K562 (cell line): ENCODE measurements at regions not wholly inside any gene's neighbourhood (a gene's known extent, or its start where the extent isn't known, plus 50 kb on each side); places are given as distances from the start of the nearest gene placed in this dataset.

Experiments
- CTCF ChIP-seq, 3 experiments: IDR thresholded peaks in 2 of 3; conservative IDR thresholded peaks in 1 of 3; 2 replicates each; pipeline ENCODE4 v1.5.1; 2011 to 2012; ENCODE audit warnings: low read length in 3 of 3, mild to moderate bottlenecking in 3 of 3, control low read depth in 2 of 3, improper control_type of control experiment in 1 of 3, inconsistent platforms in 1 of 3, low read depth in 1 of 3, mixed read lengths in 1 of 3, moderate library complexity in 1 of 3; ENCODE audit not compliant: insufficient read depth in 2 of 3
- HDGF ChIP-seq: fragments of 450-650 bp; IDR thresholded peaks from 2 replicates; pipeline ENCODE4 v1.6.1; 2016
- KDM4B ChIP-seq, 2 experiments: fragments of 450-650 bp in 1 of 2; sonication (generic) in 1 of 2; IDR thresholded peaks; 2 replicates each; pipeline ENCODE4 v1.6.1; 2016 to 2017; ENCODE audit warnings: borderline replicate concordance in 2 of 2, antibody characterized with exemption in 1 of 2, low read depth in 1 of 2, mild to moderate bottlenecking in 1 of 2
- RERE ChIP-seq: sonication (generic); formaldehyde crosslinking; IDR thresholded peaks from 2 replicates; pipeline ENCODE4 v1.8.0; 2023; ENCODE audit warnings: missing genetic modification reagents, mild to moderate bottlenecking, borderline replicate concordance
- ZNF184 ChIP-seq: sonication (generic); formaldehyde crosslinking; IDR thresholded peaks from 2 replicates; pipeline ENCODE4 v1.5.0; 2020; ENCODE audit warnings: missing genetic modification reagents
- ZSCAN32 ChIP-seq: fragments of 450-650 bp; formaldehyde crosslinking; IDR thresholded peaks from 2 replicates; pipeline ENCODE4 v1.4.0; 2020; ENCODE audit warnings: mild to moderate bottlenecking, moderate library complexity
- TF ChIP-seq, protein P1 (sequence below), 2 experiments: fragments of 450-650 bp; IDR thresholded peaks; 2 replicates each; pipeline ENCODE4 v1.6.1; 2016
- TF ChIP-seq, protein P2 (sequence below): IDR thresholded peaks from 2 replicates; pipeline ENCODE4 v1.6.1; 2014; ENCODE audit warnings: antibody characterized with exemption
- TF ChIP-seq, protein P3 (sequence below): fragments of 250-450 bp; sonication (Bioruptor Pico); IDR thresholded peaks from 2 replicates; pipeline ENCODE4 v1.4.0; 2020

DNA sequence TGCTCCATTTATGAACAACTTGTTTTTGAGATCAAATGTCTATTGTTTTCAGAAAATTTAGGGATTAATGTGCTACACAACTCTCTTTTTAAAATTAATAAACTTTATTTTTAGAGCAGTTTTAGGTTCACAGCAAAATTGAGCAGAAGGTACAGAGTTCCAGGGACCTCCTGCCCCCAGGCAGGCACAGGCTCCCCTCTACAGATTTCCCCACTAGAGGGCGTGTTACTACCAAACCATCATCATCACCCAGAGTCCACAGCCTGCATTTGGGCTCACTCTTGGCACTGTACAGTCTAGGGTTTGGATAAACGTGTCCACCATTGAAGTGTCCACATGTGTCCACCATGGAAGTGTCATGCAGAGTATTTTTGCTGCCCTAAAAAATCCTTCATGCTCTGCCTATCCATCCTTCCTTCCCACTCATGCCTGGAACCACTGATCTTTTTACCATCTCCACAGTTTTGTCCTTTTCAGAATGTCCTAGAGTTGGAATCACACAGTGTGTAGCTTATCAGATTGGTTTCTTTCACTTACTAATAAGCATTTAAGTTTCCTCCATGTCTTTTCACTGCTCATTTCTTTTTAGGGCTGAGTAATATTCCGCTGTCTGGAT lies 61.7 kb downstream of the MRPL36 start (continued):
- no peak for TF ChIP-seq ZSCAN32 (CRISPR knock-in tag)
- TF ChIP-seq HDGF = no peak
- TF ChIP-seq, protein P1, sequence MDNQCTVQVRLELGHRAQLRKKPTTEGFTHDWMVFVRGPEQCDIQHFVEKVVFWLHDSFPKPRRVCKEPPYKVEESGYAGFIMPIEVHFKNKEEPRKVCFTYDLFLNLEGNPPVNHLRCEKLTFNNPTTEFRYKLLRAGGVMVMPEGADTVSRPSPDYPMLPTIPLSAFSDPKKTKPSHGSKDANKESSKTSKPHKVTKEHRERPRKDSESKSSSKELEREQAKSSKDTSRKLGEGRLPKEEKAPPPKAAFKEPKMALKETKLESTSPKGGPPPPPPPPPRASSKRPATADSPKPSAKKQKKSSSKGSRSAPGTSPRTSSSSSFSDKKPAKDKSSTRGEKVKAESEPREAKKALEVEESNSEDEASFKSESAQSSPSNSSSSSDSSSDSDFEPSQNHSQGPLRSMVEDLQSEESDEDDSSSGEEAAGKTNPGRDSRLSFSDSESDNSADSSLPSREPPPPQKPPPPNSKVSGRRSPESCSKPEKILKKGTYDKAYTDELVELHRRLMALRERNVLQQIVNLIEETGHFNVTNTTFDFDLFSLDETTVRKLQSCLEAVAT (IDR thresholded peaks at IDR 0.05) = no peak
- TF ChIP-seq, protein P2, sequence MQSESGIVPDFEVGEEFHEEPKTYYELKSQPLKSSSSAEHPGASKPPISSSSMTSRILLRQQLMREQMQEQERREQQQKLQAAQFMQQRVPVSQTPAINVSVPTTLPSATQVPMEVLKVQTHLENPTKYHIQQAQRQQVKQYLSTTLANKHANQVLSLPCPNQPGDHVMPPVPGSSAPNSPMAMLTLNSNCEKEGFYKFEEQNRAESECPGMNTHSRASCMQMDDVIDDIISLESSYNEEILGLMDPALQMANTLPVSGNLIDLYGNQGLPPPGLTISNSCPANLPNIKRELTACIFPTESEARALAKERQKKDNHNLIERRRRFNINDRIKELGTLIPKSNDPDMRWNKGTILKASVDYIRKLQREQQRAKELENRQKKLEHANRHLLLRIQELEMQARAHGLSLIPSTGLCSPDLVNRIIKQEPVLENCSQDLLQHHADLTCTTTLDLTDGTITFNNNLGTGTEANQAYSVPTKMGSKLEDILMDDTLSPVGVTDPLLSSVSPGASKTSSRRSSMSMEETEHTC = no peak
- TF ChIP-seq, protein P3, sequence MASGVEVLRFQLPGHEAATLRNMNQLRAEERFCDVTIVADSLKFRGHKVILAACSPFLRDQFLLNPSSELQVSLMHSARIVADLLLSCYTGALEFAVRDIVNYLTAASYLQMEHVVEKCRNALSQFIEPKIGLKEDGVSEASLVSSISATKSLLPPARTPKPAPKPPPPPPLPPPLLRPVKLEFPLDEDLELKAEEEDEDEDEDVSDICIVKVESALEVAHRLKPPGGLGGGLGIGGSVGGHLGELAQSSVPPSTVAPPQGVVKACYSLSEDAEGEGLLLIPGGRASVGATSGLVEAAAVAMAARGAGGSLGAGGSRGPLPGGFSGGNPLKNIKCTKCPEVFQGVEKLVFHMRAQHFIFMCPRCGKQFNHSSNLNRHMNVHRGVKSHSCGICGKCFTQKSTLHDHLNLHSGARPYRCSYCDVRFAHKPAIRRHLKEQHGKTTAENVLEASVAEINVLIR (CRISPR knock-in tag) = no peak
- no peak for TF ChIP-seq KDM4B (IDR thresholded peaks at IDR 0.05; ENCODE audit: borderline replicate concordance in 2 of 2, low read depth in 1 of 2)
- TF ChIP-seq CTCF (IDR thresholded peaks at IDR 0.05 in 2 of 3, conservative IDR thresholded peaks at IDR 0.05 in 1 of 3; ENCODE audit: insufficient read depth in 2 of 3, low read depth in 1 of 3, low read length in 3 of 3) = peak; percentile 72 to 73 (median 73)
- TF ChIP-seq RERE = no peak
- no peak for TF ChIP-seq ZNF184 (CRISPR knock-in tag)
